GM19468 (cell line): ENCODE measurements at regions not wholly inside any gene's neighbourhood (a gene's known extent, or its start where the extent isn't known, plus 50 kb on each side); places are given as distances from the start of the nearest gene placed in this dataset.
A peak's percentile ranks its signal among the peaks of the same experiment; 100 is the strongest.

ENCODE experiments used
- ATAC-seq: cut with Tn5 transposase; IDR thresholded peaks from one replicate; pipeline ENCODE4 v1.9.1; 2021; ENCODE audit warnings: mild to moderate bottlenecking, moderate library complexity, moderate number of reproducible peaks; ENCODE audit not compliant: unreplicated experiment; ENCODE audit errors: extremely low read depth

DNA sequence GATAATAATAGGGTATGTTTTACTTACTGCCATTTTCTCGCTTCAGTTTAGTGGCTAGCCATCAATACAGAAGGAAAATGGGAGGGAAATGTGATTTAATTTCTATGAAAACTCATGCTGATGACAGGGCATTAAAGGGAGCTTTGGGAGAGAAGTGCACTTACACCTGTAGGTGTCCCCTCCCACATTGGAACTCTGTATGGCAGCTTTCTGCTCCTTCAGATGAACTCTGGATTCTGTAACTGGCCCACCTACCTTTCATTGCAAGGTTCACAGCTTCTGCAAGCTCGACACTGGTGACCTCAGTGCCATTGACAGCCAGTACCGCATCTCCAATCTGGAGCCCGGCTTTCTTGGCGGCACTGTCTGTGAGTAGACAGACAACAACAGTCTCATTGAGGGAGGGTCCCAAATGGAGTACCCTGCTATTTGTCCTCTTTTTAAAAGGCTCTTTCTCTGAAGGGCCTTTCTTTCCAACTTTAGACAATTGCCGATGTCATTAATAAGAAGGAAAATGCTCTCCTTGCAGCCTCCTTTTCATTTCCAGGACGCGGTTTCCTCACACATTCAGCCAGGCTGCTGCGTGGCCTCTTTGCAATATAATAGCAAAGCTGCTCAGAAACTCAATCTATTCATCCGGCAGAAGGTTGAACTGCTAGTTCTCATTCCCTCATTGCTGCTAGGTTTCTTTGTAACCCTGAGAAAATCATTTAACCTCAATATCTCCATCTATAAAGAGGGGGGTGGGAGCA is 63.6 kb downstream of the NUDT12 start:
- no peak for ATAC-seq

DNA sequence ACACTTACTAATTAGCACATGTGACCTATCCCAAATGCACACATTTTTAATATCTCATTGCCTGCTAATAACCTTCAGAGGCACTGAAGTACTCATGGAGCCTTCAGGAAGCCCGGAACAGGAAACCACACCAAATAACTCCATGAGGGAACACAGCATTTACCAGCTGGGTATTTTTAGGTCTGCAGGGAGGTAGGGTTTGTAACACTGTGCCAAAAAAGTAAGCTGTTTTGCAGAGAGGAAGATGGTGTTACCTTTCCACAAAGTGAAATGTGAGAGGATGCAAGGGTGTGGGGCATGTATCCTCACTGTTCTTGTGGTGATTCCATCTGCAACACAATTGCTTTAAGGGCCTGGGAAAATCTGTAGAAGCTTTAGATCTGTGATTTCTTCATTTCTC is 64.4 kb downstream of the NUDT12 start:
- ATAC-seq: no peak

DNA sequence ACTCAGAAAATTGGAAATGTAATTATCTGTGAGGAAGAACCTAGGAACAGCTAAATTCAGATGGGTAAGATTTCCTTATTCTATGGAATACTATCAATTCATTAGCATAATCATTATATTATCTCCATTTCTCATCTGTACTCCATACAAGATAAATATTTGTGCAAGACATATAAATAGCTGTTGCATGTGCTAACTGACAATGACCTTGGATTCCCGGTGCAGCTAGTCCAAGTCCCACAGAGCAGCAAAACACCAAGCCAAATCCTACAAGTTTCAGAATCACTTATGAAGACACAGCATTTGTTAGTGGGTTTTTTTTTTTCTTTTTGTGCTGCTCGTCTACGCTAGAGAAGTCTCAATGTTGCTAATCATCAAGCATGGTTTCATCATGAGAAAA is 64.8 kb downstream of the NUDT12 start:
- no peak for ATAC-seq

DNA sequence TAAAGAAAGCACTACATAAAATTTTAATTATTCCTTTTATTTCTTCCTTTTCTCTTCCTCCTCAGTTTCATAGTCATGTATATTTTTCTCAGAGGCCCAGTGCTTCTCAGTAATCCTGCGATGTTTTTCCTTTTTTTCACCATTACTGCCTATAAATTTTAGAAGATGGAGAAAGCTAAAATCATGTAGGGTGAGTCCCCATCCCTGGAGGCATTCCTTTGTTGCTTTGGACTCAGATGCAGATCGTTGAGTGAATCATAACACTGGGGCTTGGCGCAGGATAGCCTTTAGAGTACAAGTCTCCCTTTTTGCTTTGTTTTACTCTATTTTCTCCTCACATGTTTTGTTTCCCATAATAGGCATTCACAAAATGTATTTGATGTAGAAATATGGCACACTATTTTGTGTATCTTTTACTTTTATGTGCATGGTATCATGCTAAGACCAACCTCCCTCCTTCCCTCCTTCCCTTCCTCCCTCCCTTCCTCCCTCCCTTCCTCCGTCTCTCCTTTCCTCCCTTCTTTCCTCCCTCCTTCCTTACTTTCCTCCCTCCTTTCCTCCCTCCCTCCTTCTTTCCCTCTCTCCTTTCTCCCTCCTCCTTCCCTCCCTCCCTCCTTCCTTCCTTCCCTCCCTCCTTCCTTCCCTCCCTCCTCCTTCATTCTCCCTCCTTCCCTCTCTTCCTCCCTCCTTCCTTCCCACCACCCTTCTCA is 72.4 kb downstream of the NUDT12 start:
- ATAC-seq: no peak

DNA sequence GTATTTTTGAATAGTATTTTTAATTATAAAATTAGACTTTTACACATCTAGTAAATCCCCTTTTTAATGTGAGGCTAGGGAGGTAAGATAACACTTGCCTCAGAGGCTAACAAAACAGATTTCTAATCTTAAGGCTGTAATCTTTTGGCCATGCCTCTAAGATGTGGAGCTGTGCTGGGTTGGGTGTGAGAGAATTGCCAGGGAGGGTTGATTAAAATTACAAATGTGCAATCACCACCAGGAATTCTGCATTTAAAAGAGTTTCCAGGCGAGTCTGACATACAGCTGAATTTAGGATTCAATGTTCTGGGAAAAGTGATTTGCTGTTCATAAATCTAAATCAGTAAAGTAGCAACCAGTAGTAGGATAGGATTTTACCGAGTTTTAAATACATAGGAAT is 73.3 kb downstream of the NUDT12 start:
- ATAC-seq: no peak

DNA sequence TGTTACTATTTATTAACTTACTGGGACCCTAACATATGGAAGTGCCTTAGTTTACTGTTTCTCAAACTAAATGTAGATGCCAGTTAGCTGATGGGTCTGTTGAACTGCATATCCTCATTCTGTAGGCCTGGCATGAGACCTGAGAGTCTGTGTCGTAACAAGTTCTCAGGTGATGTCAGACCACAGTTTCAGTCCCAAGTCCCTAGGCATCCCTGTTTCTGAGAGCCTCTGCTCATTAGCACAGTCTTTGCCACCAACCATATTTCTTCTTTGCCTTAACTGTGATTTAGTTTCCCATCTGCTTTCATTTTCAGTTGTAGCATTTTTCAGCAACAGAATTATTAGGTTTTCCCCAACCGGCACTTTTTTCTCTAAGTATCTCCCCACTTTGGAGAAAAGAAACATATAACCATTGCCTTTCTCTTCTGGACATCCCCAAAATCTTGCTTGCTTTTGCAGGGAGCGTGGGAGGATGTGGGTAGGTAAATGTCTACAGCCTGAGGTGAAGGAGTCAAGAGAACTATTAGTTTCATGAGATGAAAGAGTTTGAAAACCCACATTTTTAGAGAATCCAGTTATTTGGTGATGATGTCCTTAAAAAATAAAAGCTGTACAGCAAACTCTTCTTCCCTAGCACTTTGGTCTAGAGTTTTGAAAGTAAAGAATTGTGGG is 74.6 kb downstream of the NUDT12 start:
- ATAC-seq: no peak

DNA sequence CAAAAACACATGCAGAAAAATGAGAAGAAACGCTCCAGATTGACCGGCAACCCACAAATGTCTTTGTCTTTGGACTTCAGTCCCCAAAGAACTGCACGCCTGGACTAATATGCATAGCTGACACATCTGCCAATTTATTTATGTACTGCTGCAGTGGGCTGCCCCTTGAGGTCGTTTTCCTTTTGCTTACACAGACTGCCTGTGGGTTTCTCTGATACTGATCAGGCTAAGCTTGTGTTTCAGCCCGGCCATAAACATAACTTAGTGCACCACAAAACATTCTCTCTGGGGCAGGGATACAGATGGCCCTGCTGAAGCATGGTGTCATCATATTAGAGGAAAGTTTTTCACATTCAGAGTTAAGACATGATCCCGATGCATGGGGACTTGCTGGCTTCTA is 75.4 kb downstream of the NUDT12 start:
- no peak for ATAC-seq

DNA sequence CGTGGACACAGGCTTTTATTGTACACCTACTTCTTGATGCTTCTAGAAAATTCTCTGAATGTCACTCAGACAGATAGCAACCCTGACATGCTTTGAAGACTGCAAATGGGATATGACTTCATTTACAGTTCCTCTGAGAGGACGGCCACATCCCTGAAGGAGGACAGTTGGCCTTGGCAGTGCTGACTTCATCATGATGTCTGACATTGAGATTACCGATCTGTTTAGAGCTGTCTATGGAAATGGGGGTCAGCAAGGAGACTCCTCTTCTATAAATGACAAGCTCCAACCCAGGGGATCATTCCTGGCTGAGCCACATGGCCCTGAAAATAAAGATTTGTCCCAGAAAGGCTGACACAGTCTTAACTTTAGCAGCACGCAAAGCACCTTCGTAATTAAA is 75.8 kb downstream of the NUDT12 start:
- no peak for ATAC-seq

DNA sequence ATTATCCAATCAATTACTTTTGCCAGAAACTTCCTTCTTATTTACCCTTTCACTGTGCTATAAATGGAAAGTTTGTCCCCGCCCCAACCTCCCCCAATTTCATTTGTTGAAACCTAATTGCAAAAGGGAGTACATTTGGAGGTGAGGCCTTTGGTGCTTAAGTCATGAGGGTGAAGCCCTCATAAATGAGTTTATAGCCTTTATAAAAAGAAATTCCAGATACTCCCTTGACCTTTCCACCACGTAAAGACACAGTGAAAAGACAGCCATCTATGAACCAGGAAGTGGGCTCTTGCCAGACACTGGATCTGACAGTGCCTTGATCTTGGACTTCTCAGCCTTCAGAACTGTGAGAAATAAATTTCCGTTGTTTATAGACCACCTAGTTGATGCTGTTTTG is 82.3 kb downstream of the NUDT12 start:
- no peak for ATAC-seq

DNA sequence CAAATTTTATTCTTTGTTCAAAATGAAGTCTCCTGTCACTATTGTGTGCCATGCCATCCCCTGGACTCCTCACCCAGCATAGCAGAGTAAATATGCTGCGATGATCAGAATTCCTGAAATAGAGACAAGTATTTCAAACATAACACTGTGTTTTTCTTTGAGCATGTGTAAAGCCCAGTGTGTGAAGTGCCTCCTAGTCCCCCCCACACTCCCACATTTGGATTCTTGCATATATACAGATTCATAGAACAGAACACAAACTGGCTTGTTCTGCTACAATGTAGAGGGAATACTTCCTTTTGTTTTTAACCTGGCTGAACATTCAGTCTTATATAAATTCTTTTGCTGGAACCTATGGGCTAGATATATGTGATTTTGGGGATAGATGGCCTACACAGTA is 84.9 kb downstream of the NUDT12 start:
- ATAC-seq: no peak

DNA sequence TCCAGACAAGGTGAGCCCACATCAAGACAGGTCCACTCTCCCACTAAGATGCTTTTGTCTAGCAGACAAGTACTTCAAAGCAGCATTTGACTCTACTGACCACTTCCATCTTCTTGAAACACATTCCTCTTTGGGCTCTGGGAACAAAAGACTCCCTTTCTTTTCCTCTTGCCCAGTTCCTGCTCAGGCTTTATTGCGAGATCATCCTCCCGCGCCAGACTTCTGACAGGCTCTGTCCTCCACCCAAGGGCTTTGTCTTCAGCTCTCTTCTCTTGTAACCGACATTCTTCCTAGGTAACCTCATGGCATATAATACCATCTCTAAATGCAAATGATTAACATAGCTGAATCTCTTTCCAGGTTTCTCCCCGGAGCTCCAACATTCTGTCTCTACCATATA is 85.8 kb downstream of the NUDT12 start:
- no peak for ATAC-seq

DNA sequence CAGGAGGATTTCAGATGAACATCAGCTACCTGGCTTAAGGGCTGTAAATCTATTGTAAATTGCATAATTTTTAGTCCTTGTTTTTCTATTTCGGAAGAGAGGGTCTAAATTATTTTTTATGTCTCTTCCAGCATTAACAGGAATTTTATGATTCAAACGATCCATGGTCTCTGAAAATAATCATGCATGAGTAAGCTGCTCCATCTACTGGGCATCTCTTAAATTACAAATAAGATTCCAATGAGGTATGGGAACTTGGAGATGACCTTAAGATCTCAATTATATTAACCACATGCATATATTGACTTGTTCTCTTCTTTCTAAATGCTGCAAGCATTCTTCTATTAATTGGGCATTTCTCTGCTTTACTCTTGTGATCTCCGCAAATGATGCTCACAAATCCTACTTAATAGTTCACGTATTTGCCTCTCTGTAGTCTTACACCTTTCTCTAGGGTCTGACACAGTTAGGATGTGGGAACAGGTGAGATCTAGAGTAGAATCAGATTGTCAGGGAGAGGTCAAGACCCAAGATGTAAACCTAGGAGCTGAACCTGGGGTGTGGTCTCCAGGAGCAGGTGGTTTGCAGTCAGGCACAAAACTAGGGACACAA is 86.9 kb downstream of the NUDT12 start:
- ATAC-seq: peak; percentile 54

DNA sequence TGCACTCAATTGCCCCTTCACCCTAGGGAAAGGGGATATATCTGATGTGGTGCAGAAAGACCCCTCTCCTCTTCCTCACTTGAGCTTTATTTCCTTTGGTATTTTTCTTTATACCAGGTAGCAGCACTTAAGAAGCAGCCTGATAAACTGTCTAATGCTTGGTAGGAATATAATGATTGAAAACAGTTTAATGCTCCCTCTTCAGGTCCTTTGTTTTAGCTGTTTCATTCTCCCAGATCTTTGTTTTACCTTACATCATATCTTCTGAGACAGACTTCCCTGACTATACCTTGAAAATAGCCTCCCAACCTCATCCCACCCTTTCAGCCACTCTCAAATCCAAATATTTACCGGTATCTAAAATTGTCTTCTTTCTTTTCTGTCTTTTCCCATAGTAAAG is 87.9 kb downstream of the NUDT12 start:
- ATAC-seq: no peak

DNA sequence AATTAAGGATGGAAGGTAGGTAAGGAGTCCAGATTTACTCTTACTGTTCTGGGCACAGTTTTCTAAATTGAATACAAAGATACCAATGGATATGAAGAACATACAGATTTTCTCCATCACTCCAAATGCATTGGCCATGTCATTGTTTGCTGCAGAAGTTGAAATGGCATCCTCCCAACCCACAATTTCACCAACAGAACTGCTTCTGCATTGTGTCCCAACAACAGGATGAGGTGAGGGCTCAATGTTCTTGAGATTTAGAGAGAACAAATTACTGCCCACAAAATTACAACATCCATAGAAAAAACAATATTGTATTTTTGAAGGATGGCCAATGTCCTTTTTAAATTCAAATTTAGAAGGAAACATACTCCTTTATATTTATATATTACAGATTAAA is 88.9 kb downstream of the NUDT12 start:
- no peak for ATAC-seq

DNA sequence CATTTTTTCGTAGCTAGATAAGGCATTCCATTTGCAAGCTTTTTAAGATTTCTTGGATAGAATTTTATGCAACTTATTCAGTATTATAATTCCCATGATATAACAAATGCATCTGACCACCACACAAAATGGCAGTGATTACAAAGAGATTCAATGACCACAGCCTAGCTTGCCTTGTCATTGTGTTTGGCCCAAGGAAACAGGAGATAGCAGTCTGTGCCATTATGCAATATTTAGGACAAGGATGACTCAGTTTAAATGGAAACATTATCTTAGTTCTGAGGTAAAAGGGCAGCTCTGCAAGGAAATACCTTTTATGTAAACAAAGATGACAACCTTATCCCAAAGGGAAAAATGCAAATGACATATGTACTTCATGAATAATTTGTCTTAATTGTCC is 89.8 kb downstream of the NUDT12 start:
- ATAC-seq: no peak

DNA sequence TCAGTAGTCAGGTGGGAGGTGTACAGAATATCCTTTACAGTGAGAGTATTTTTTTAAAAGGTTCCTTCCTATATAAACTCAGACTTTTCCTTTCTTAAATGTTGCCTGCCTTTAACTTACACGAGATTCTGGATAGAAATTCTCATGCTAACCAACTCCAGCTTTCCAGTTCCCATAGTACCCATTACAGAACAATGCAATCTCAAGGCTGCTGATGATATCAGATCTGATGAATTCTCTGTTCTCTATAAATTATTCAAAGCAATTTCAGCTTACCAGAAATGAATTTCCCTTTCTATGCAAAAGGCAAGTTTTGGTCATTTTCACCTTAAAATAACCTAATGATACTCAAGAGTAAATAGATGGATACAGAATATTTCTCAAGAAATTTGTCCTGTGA is 90.3 kb downstream of the NUDT12 start:
- ATAC-seq: no peak

DNA sequence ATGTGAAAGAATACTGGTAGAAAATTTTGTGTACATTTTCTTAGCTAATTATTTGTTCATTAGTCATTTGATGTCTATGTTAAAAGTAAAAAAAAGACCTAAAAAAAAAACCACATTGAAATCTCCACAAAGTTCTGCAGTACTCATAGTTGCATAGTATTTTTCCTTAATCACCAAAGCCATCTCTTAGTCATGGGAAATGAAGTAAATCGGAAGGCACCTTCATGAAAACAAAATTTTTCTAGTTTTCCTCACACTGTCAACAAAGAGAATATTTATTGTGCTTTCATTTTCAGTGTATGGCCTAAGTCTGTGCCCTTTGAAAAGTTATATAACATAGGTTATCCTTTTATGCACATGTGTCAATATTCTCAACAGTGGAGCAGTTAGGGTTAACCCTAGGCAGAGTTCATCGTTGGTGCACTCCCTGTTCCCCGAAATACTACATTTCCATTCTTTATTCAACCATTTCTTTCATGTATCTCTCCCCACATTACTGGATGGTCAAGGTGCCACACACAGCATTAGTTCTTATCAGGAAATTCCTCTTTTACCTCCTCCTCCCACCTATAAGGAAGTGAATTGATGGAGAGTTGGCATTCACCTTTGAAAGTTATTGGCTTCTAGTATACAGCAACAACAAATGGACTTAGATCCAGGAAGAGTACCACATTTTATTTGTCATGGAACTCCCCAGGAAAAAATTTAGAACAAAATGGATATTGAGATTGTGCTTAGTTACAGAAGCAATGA is 93.1 kb downstream of the NUDT12 start:
- ATAC-seq: no peak

DNA sequence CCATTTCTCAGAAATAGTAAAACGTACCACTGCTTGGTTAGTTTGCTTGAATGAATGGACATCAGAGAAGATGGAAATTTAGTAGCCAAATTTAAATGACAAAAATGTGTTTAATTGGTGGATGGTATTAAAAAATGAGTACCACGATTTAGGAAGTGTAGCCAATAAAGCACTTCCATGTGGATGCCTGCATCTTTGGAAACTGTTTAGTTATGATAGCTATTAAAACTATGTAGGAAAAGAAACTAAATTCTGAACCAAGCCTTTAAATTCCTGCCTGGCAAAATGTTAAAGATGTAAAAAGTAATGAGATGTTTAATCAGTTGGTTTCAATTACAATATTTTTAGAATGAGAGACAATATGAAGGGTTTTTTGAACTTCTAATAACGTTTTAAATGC is 94.8 kb downstream of the NUDT12 start:
- no peak for ATAC-seq

DNA sequence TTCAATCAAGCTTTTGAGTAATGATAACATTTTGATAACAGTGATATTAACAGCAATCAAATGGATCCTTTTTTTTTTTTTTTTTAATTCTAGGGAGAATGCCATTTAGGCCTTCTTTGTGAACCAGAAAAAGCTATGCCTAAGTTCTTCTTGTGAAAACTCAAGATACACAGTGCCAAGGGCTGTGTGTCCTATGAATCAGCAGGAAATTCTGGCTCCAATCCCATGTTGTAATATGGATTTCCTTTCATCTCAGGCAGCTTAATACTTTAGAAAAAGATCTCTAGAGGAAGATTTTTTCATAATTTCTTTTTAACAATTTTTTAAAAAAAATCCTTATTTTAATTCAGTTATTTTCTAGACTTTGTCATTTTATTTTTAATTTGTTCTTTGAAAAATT is 96.1 kb downstream of the NUDT12 start:
- no peak for ATAC-seq

DNA sequence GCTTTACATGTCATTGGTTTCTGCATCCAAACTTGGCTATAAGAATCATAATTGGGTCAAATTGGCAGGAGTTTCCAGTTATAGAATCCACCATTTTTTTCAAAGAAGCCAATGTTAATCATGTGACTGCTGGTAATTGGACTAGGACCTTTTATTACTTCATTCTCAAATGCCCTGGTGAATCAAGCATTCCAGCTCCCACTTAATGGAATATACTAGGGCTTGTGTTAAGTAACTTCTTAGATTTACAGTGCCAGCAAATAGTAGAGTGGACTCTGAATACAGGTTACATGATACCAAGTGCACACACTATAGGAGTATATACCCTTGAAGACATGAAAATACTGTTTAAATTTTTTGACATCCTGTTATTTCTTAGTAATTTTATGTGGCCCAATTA is 96.7 kb downstream of the NUDT12 start:
- no peak for ATAC-seq
